SU-DHL-6 (cell line): ENCODE measurements at regions not wholly inside any gene's neighbourhood (a gene's known extent, or its start where the extent isn't known, plus 50 kb on each side); places are given as distances from the start of the nearest gene placed in this dataset.

Experiments
- H2AFZ ChIP-seq: fragments of 200-600 bp; sonication (generic); 2 replicates; pipeline ENCODE4 v1.6.1; 2014; ENCODE audit warnings: low read depth, mild to moderate bottlenecking, moderate library complexity, mixed read lengths, antibody characterized with exemption, low read length; ENCODE audit not compliant: severe bottlenecking
- H3F3A ChIP-seq: fragments of 200-600 bp; shearing (Covaris generic); 2 replicates; pipeline ENCODE4 v1.6.0; 2016; ENCODE audit warnings: antibody characterized with exemption, mild to moderate bottlenecking; ENCODE audit not compliant: insufficient read depth
- H3K27ac ChIP-seq: fragments of 200-600 bp; sonication (generic); 2 replicates; pipeline ENCODE4 v1.5.1; 2016; ENCODE audit warnings: low read depth, mild to moderate bottlenecking, low read length, moderate library complexity, mixed read lengths
- H3K27me3 ChIP-seq: fragments of 200-600 bp; sonication (generic), shearing (Covaris generic); 2 replicates; pipeline ENCODE4 v1.6.0; 2014; ENCODE audit warnings: mild to moderate bottlenecking, low read length
- H3K36me3 ChIP-seq: fragments of 200-600 bp; sonication (generic); 2 replicates; pipeline ENCODE4 v1.6.1; 2014; ENCODE audit warnings: mild to moderate bottlenecking, low read length, mixed read lengths
- H3K4me2 ChIP-seq: fragments of 300-600, 200-600 bp; shearing (Covaris generic), sonication (generic); 2 replicates; pipeline ENCODE4 v1.6.0; 2014; ENCODE audit warnings: low read length, low read depth, mild to moderate bottlenecking; ENCODE audit not compliant: poor library complexity, severe bottlenecking
- H3K4me3 ChIP-seq: fragments of 200-600 bp; sonication (generic); 2 replicates; pipeline ENCODE4 v1.5.1; 2014; ENCODE audit warnings: antibody characterized with exemption, low read length, mild to moderate bottlenecking, mixed read lengths; ENCODE audit not compliant: insufficient read depth, poor library complexity, severe bottlenecking
- H3K79me2 ChIP-seq: fragments of 200-600 bp; sonication (generic); 2 replicates; pipeline ENCODE4 v1.6.1; 2014; ENCODE audit warnings: mild to moderate bottlenecking, low read length, moderate library complexity; ENCODE audit not compliant: insufficient read depth
- H3K9ac ChIP-seq: fragments of 200-600 bp; sonication (generic); 2 replicates; pipeline ENCODE4 v1.7.0; 2014; ENCODE audit warnings: mild to moderate bottlenecking, low read length
- H3K9me2 ChIP-seq: fragments of 200-600 bp; sonication (generic); replicated peaks from 2 replicates; pipeline ENCODE4 v1.6.1; 2014; ENCODE audit warnings: low read length; ENCODE audit not compliant: insufficient read depth
- H3K9me3 ChIP-seq: fragments of 200-600 bp; sonication (generic); 2 replicates; pipeline ENCODE4 v1.6.1; 2014; ENCODE audit warnings: low read length, mixed read lengths; ENCODE audit not compliant: insufficient read depth
- H4K20me1 ChIP-seq: fragments of 200-600 bp; sonication (generic); 2 replicates; pipeline ENCODE4 v1.6.1; 2014; ENCODE audit warnings: low read depth, mild to moderate bottlenecking, antibody characterized with exemption, low read length, moderate library complexity, mixed read lengths
- CTCF ChIP-seq: fragments of 200-600 bp; sonication (generic); IDR thresholded peaks from one replicate; pipeline ENCODE4 v1.5.1; 2017; ENCODE audit warnings: antibody characterized with exemption, mild to moderate bottlenecking, low read length, moderate library complexity; ENCODE audit not compliant: insufficient read depth, poor library complexity, severe bottlenecking
- EZH2phosphoT487 ChIP-seq: fragments of 200-600 bp; sonication (generic), shearing (Covaris generic); conservative IDR thresholded peaks from 2 replicates; pipeline ENCODE4 v1.6.1; 2018; ENCODE audit warnings: mild to moderate bottlenecking, antibody characterized with exemption, low read length, moderate library complexity, mixed read lengths

- H3K9me3 ChIP-seq: no peaks in the 10 kb centered on the region
- no peaks in the 10 kb centered on the region for H3F3A ChIP-seq
Measured at GRCh38 chr18:5064841-5065370, 132.2 kb downstream of the AKAIN1 start.

GRCh38 chr18:5061785-5062184 is 135.3 kb downstream of the AKAIN1 start:
- Histone ChIP-seq H3K27me3 (no peaks in the 10 kb centered on the region), H3K9me2 (no peaks in the 10 kb centered on the region), H3K79me2 (no peaks in the 10 kb centered on the region), H3F3A (no peaks in the 10 kb centered on the region), H2AFZ (no peak overlapping the region), H3K9ac (no peak overlapping the region), H3K4me2 (no peak overlapping the region), H3K27ac (no peak overlapping the region), H3K9me3 (no peaks in the 10 kb centered on the region), H4K20me1 (no peaks in the 10 kb centered on the region), H3K4me3 (no peak overlapping the region), H3K36me3 (no peaks in the 10 kb centered on the region)
- TF ChIP-seq EZH2phosphoT487 (no peak), CTCF (no peak)

More at GRCh38 chr18:5064841-5065370, 132.2 kb downstream of the AKAIN1 start:
- no peaks in the 10 kb centered on the region for H3K79me2 ChIP-seq
- H4K20me1 ChIP-seq: no peaks in the 10 kb centered on the region
- no peaks in the 10 kb centered on the region for H3K36me3 ChIP-seq
- no peak overlapping the region for H2AFZ ChIP-seq
- TF ChIP-seq EZH2phosphoT487: no peak
- TF ChIP-seq CTCF: no peak
- no peaks in the 10 kb centered on the region for H3K9me2 ChIP-seq
- H3K27me3 ChIP-seq: no peaks in the 10 kb centered on the region
- no peak overlapping the region for H3K4me2 ChIP-seq
- no peak overlapping the region for H3K9ac ChIP-seq
- H3K4me3 ChIP-seq: no peak overlapping the region
- H3K27ac ChIP-seq: no peak overlapping the region

DNA sequence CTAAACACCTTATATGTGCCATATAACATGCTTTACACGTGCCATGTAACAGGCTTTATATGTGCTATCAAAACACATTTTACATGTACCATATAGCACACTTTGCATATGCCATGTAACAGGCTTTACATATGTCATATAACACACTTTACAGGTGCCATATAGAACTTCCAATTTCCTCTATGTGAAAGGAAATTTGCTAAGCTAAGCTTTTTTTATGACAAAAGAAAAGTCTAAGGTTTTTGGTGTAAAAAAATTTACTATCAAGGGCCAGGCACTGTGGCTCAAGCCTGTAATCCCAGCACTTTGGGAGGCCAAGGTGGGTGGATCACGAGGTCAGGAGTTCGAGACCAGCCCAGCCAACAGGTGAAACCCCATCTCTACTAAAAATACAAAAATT is 136.5 kb downstream of the AKAIN1 start:
- TF ChIP-seq CTCF (no peak), EZH2phosphoT487 (no peak)
- no peak overlapping the region for H3K9ac ChIP-seq
- H3K9me2 ChIP-seq: no peaks in the 10 kb centered on the region

GRCh38 chr18:5059696-5060032 is 137.4 kb downstream of the AKAIN1 start:
- TF ChIP-seq EZH2phosphoT487: no peak
- H3K4me3 ChIP-seq: no peak overlapping the region
- H3K9me3 ChIP-seq: no peaks in the 10 kb centered on the region
- H3K4me2 ChIP-seq: no peak overlapping the region
- no peak overlapping the region for H3K9ac ChIP-seq
- no peaks in the 10 kb centered on the region for H3K79me2 ChIP-seq
- no peaks in the 10 kb centered on the region for H3F3A ChIP-seq
- H2AFZ ChIP-seq: no peak overlapping the region
- no peaks in the 10 kb centered on the region for H3K27me3 ChIP-seq
- H3K9me2 ChIP-seq: no peaks in the 10 kb centered on the region
- H4K20me1 ChIP-seq: no peaks in the 10 kb centered on the region
- no peak overlapping the region for H3K27ac ChIP-seq
- H3K36me3 ChIP-seq: no peaks in the 10 kb centered on the region

More for the DNA sequence above, 136.5 kb downstream of the AKAIN1 start:
- H3K27me3 ChIP-seq: no peaks in the 10 kb centered on the region
- no peaks in the 10 kb centered on the region for H3K9me3 ChIP-seq
- H3K27ac ChIP-seq: no peak overlapping the region
- no peaks in the 10 kb centered on the region for H3K79me2 ChIP-seq
- H3F3A ChIP-seq: no peaks in the 10 kb centered on the region
- H3K36me3 ChIP-seq: no peaks in the 10 kb centered on the region
- H4K20me1 ChIP-seq: no peaks in the 10 kb centered on the region
- no peak overlapping the region for H3K4me3 ChIP-seq
- no peak overlapping the region for H3K4me2 ChIP-seq
- H2AFZ ChIP-seq: no peak overlapping the region
